ENCODE measurements at regions not wholly inside any gene's neighbourhood (a gene's known extent, or its start where the extent isn't known, plus 50 kb on each side); places are given as distances from the start of the nearest gene placed in this dataset.

- DNase-seq = no peak
These were observed 139.2 kb downstream of the KIF26A start for GRCh38 chr14:104277416-104278213.

DNA sequence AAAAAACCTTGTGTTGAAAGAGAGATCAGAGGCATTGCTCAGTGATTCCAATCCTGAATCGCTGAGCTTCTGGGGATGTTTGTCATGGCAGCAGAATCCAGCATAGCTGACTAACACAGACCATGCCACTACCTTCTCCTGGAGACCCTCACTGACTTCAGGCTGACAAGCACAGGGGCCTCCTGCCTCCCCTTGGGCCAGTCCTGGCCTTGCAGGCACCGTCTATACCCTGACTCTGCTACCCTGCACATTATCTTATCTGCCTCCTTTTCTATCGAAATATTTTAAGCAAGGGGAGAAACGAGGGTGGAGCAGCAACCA, 139.8 kb downstream of the KIF26A start:
- no peak for DNase-seq

GRCh38 chr14:104280085-104280901, 141.9 kb downstream of the KIF26A start:
- no peak for DNase-seq

GRCh38 chr14:104280902-104281767, 142.7 kb downstream of the KIF26A start:
- DNase-seq = no peak

GRCh38 chr14:104281768-104282301, 143.4 kb downstream of the KIF26A start:
- DNase-seq = no peak

DNA sequence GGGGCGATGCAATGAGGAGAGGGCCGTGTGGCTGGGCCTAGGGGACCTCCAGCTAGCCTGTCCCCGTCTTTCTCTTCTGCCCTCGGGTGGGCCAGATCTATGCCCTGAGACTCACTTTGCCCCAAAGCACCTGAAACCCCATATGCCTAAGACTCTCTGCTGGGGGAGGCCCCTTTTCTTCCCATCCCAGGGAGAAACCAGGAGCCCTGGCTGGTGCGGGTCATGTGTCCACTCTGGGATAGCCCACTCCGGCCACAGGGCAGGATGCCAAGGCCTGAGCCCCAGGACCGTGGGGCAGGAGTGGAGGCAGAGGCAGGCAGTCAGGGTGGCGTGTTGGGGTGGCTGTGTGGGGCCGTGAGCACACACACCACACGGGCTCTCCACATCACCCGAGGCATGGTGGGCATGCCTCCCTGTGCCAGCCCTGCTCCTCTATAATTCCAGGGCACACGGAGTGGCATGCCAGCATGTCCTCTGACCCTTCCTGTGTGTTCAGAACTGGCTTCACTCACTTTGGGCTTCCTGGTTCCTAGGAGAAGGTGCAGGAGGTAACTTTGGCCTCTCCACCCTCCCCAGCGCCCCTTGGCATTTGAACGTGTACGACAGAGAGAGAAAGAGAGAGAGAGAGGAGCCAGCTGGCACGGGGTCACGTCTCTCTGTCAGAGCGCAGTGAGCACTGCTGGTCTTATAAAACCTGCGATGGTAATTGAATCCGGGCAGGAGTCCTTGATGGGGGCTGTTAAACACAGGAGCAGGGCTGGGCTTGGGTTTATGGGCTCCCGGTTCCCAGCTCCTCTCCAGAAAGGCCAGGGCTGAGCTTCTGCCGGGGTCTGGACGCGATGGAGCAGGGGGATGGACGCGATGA, 144.2 kb downstream of the KIF26A start:
- DNase-seq = no peak

- DNase-seq = no peak
These were observed 145.1 kb downstream of the KIF26A start for GRCh38 chr14:104283197-104284106.

DNA sequence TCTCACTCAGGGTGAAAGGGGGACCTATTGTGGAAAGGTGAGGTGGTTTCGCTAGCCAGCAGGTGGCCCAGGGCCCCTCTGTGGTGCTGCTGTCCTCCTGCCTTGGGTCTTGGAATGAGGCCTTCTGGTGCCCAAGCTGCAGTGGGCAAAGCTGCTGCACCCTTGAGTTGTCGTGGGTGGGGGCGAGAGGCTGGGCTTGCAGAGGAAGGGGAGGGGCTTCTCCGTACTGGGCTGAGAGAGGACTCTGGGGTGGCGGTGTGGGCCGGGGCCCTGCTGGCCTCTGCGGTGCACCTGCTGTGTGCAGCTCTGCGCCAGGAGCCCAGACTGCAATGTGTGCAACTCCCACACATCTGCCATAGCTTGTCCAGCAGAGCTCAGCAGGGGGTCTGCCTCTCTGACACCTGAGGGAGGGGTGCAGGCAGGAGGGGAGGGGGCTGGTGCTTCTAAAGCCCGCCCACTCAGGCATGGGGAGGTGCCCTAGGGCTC, 145.8 kb downstream of the KIF26A start:
- DNase-seq = no peak

GRCh38 chr14:104284636-104285507, 146.5 kb downstream of the KIF26A start:
- no peak for DNase-seq

GRCh38 chr14:104285508-104285840, 147.1 kb downstream of the KIF26A start:
- no peak for DNase-seq

DNA sequence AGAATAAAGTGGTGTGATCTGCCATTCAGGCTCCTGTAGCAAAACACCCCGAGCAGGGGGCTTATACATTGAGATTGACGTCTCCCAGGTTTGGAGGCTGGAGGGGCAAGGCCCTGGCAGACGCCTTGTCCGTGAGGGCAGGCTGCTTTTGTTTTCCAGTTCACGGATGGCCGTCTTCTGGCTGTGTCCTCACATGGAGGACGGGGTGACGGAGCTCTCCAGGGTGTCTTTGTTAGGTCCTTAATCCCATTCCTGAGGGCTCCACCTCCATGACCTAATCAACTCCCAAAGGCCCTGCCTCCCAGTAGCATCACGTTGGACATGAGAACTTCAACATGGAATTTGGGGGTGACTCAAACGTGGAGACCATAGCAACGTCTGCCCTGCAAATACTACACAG, 147.7 kb downstream of the KIF26A start:
- DNase-seq = no peak

DNA sequence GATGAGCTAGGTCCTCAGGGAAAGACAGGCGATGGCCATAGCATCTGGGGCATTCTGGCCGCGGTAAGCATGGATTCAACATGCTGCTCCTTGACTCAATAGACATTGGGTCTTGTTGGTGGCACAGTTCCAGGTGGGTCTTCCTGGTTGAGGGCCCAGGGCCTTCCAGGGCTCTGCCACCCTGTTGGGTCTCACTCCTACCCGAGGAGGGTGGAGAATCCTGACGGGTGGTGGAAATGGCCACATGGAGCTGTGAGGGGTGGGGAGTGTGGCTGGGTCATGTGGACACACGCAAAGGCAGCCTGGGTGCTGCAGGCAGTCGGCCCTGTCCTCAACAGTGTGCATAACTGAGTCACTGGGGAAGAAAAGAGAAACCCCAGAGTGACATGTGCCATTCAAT, 148.1 kb downstream of the KIF26A start:
- DNase-seq = no peak

DNA sequence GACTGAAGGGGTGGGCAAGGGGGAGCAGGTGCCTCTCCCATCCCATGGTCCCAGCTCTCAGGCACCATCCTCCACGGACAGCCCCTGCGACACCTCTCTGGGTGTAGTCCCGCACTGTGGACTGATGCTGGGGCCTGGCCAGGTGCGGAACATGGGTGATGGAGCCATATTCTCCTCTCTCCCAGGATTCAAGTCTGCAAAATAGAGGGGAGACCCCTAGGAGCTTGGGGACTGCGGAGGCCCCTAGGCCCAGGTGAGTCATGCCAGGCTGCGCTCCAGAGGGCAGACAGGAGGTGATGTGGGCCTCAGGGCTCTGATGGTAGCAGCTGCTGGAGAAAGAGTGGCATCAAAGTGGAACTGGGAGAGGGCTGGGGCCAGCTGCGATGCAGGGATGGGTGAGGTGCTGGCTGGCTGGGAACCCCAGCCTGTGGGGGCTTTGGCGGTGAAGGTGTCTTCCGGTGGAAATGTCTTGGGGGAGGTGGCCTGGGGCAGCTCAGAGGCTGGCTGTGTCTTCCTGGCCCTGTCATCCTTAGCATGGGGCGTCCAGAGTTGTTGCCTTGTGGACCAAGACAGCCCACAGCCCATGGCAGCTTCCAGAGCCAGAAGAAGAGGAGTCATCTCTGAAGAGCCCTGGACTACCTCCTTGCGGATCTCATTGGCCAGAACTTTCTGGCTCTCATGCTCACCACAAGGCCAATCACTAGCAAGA, 149.1 kb downstream of the KIF26A start:
- DNase-seq = no peak

- DNase-seq = no peak
These were observed 149.9 kb downstream of the KIF26A start for GRCh38 chr14:104288272-104288671.

DNA sequence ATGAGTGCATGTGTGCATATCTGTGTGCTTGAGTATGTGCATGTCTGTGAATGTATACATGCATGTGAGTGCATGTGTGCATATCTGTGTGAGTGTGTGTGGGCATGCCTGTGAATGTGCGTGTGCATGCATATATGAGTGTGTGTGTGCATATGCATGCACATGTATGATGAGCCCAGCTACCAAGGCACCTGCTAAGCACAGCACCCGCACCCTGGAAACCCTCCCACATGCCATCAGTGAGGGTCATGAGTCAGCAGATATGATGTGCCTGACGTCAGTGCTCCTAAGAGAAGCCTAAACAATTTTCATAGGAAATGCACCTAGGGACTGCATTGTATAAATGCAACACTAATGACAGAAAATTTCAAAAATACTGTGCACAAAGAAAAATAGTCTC, 151.1 kb downstream of the KIF26A start:
- DNase-seq = no peak

DNA sequence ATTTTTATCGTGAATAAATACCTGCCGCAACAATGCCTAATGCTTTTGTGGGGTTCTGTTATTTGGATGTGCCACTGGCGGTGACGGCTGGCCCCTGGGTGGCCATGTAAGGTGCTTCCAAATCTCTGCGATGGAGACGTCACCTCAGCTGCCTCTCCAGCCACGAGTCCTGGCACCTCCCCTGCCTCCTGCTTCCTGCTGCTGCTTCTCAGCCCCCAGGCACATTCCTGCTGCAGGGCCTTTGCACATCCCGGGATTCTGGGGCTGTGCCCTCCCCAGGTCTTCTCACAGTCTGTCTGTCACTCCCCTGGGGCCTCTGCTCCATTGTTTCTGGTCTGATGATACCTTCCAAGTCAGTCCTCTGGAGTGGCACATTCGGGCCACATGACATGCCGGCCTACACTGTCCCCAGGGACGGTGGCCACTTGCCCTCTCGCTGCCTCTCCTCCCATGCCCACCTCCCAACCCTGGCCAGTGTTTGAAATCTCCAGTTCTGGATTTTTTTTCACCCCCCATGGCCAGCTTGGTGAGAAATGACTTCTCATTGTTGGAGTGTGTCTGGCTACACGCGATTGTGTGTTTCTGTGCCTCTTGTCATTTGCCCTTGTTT, 151.8 kb downstream of the KIF26A start:
- no peak for DNase-seq

GRCh38 chr14:104290756-104291122, 152.4 kb downstream of the KIF26A start:
- no peak for DNase-seq

All from fibroblast of skin of back (primary cell).